Activated CD4-positive, CD25-positive, alpha-beta regulatory T cell treated with anti-CD3 and anti-CD28 coated beads, Interleukin-2, amount 50 U/mL, for 72 hours (primary cell): ENCODE measurements at regions not wholly inside any gene's neighbourhood (a gene's known extent, or its start where the extent isn't known, plus 50 kb on each side); places are given as distances from the start of the nearest gene placed in this dataset.

ENCODE experiments used
- DNase-seq: peaks from one replicate; pipeline ENCODE4 v3.0.0; 2021

DNA sequence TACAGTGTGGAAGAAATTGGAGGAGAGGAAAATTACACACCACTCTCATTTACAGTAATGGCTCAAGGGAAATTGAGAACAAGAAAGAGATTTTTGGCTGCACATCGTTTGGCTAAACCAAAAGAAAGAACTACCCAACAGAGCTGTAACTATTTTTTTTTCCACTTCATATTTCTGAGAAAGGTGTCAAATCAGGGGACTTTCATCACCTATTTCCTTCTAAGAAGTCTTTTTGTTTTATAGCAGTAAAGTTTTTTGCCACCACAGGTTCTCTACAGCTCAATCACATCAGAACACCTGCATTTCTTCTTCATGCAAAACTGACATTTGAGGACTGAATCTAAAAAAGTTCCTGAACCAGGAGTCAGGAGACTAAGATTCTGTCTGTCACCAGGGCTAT is 57.5 kb upstream of the TNIP3 start:
- DNase-seq, result no peak

GRCh38 chr4:121221201-121221600 is 57.1 kb upstream of the TNIP3 start:
- no peak for DNase-seq

DNA sequence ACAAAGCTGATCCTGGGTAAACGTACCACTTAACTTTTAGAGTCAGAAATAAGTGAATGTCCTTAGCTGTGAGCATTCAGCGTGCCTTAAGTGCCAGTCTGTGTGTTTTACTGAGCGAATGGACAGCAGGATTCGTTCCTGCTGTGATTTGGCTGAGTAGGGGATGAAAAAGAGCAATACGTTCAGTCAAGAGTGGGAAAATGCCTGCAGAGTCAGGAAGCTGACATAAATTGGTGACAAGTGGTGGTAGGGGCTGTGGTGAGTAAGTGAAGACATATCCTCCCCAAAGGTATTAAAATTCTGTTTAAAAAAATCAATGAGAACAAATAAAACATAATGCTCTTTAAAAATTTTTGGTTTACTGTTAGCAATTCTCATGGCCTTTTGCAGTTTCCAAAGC is 56.6 kb upstream of the TNIP3 start:
- DNase-seq, result no peak

DNA sequence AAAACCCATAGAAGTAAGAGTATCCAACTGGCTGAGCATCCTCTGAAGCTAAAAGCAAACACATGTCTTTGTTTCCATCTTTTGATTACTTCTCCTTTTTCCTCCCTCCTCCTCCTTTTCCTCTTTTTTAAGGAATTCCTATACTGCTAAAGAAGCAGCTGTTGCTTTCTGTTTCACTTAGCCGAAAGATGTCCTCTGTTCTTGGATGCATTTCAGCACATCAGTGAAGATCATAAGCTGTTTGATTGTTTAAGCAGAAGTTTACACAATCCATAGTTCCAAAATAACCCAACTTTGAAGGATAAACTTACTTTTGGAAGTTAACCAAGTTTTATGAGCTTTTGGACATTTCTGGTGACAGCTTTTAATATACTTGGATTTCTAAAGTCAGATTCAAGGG is 55.1 kb upstream of the TNIP3 start:
- DNase-seq, result no peak

GRCh38 chr4:121217351-121217750 is 53.2 kb upstream of the TNIP3 start:
- DNase-seq, result no peak

DNA sequence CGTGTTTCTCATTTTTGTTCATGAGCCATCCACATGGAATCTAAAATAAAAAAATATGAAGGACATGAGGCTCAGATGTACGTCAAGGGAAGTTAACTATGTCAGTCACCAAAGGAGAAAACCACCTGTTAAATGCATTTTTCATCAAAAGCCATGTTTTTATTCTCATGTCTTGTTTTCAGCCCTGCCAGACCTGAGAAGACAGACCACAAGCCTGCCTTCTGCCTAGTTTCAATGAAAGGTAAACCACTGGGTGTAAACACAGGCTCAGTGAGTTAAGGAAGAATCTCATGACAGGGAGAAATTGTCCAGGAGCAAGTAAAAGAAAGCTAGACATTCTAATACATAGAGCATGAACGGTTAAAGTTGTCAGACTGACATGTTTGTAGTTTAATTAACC is 52.3 kb upstream of the TNIP3 start:
- no peak for DNase-seq

- DNase-seq, result no peak
Measured at GRCh38 chr4:121213940-121214339, 49.8 kb upstream of the TNIP3 start.
